GM21825 (cell line): ENCODE measurements at regions not wholly inside any gene's neighbourhood (a gene's known extent, or its start where the extent isn't known, plus 50 kb on each side); places are given as distances from the start of the nearest gene placed in this dataset.

Experiments used
- ATAC-seq: cut with Tn5 transposase; IDR thresholded peaks from one replicate; pipeline ENCODE4 v1.9.1; 2021; ENCODE audit warnings: mild to moderate bottlenecking, moderate library complexity; ENCODE audit not compliant: unreplicated experiment

DNA sequence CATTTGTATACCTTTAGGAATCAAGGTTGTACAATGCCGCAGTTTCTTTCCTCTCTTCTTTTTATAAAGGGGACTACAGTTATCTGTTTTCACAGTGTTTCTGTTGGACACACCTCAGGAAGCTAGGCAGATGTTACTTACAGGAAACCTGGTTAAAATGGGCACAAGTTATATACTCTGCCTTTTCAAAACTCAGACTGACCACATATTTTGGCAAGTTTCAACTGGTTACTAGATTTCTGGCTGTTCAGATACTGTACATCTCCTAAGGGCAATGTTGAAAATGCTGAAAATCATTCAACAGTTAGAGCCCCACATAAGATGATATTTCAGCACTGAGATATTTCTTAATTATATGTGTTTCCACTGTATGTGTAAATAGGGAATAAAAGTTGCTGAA lies 92.5 kb upstream of the SLC35B3 start:
- ATAC-seq: no peak

DNA sequence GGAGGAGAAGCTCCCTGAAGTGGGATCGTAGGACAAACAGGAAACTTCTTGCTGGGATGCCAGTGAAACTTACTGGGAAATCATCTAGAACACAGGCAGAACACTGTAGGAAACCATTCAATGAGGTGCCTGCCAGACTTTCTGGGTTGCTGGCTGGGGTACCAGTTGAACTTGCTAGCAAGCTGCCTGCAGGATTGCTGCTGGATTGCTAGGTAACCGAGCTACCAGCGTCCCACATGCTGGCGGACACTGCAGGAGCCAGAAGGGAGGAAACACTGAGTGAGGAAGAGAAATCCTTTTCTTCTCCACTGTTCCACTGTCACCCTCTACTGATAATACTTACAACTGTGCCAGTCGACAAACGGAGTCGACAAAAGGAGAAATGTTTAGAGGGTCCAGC lies 91.3 kb upstream of the SLC35B3 start:
- ATAC-seq: no peak

- ATAC-seq: no peak
Observed at GRCh38 chr6:8525370-8525769, 90.0 kb upstream of the SLC35B3 start.

DNA sequence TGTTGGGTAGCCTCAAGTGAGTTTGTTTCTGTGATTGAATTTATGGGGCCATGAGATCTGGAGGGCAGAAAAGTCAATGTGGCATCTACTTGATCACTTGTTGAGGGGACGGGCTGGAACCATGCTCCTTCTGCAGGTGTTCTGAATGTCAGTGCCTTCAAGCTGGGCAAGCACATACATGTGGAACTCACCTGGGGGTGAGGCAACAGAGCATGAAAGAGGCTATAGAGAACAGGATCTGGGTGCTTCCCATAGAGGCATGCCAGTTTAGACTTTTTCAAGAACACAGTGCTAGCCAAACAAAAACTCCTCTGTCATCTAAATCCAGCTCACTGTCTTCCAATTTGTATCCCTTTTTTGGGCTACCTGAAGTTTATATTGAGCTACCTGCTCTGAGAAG lies 77.8 kb upstream of the SLC35B3 start:
- ATAC-seq: no peak

DNA sequence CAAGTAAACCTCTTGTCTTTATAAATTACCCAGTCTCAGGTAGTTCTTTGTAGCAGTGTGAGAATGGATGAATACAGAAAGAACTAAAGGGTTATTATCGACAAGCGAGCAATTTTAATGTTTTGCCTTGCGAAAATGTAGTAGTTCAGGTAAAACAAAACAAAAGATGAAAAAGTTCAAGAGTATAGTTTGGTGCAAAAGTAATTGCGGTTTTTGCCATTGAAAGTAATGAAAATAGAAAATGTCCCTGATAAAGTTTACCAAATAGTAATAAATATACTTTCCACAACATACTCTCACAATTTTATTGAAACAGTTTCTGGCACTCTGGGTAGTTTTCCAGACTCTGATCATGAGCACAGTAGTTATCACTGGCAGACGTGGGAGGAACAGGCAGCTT lies 71.9 kb upstream of the SLC35B3 start:
- ATAC-seq: no peak

DNA sequence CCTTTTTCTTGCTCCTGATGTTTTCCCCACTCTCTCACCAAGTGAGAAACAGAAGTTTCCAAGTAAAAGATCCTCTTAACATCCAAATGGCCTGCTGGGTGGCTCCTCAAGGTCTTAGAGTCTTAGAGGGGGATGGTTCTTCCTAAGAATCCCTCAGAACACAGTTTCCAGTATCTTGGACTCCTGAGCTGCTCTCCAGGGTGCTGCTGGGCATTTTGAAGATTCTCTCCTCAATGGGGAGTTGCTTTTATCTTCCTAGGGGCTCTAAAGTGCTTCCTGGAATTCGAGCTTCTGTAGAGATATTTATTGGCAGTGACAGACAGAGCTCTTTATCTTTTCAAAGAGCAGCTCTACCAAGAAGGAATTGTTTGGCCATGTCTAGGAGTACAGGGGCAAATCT lies 70.8 kb upstream of the SLC35B3 start:
- no peak for ATAC-seq

DNA sequence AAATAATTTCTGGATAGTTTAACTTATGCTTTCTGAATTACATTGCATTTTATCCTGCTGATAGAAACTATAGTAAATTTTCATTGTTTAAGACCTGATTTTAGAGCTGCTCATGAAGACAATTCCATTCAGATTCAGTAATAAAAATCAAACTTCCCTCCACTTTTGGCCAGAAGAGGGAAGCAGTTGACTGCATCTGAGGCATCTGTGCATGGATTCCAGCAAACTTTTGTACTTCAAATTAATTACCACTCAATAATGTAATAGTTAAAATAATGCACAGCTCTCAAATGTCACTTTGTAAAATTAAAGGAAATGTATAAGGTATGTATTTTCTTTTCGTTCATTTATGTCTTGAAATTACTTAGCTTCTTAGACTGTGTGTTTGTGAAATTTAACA lies 64.2 kb upstream of the SLC35B3 start:
- ATAC-seq: no peak

DNA sequence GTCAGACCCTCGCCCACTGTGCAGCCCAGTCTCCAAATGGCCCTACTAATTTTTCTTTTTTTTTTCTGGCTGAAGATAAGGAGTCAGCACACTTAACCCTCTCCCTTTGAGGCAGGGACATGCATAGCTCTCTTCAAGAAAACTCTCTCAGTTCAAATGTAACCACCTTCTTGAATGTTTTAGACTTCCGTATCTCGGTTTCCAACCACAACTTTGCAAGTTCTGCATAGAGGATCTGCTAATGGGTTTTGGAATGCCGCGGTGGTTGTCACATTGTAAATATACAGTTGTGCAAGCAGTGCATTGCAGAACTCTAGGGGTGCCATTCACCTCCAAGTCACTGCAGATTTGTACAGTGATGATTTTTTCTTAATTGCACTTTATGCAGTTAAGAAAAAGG lies 59.4 kb upstream of the SLC35B3 start:
- no peak for ATAC-seq

DNA sequence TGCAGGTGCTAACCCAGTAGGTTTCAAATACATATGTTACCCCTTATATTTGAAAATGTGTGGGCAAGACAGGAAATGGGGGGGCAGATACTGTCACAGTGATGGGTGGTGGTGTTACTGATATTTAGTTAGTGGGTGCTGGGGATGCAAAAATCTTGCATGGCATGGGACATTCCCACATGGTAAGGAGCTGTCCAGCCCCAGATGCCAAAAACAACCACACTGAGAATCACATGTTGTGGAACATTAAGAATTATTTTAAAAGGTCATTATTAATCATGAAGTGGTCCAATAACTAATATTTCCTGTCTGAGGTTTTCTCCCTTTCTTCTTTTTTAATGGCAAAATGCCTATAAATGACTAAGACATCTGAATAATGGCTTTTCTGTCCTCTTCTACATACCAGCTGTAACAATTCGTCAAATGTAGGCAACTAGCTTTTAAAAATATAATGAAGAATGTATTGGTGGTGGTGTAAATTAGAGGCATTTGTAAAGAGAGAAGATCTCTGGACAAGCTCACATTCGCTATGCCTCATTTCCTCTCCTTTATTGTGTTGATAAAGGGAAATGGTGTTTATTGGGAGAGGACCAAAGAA lies 57.3 kb upstream of the SLC35B3 start:
- no peak for ATAC-seq
